IMR-90 (cell line): ENCODE measurements at regions not wholly inside any gene's neighbourhood (a gene's known extent, or its start where the extent isn't known, plus 50 kb on each side); places are given as distances from the start of the nearest gene placed in this dataset.

ENCODE experiments used
- ATAC-seq: fragments of 200-7000 bp; cut with Tn5 transposase; 2 replicates; pipeline ENCODE4 v1.9.1; 2020; ENCODE audit warnings: low read depth, mild to moderate bottlenecking, moderate library complexity
- BruUV-seq: library from RNA; stranded (reverse); fragments of 400-500 nt; replicated peaks from 2 replicates; lab custom pipeline; 2021; lab: Mats Ljungman, UMichigan
- CTCF ChIA-PET: fragments of 300-600 bp; formaldehyde crosslinking; extraction: SDS; loops from one replicate; lab custom pipeline; 2021; ENCODE audit warnings: antibody characterized with exemption; lab: Yijun Ruan, JAX
- POLR2A ChIA-PET: fragments of 300-600 bp; sonication (Branson Sonifier 250); formaldehyde crosslinking; loops from one replicate; lab custom pipeline; 2022; ENCODE audit warnings: antibody characterized with exemption; ENCODE audit not compliant: unreplicated experiment; lab: Charles Lee
- DNase-seq: peaks from one replicate; pipeline ENCODE4 v3.0.0; 2013
- H2AFZ ChIP-seq: replicated peaks from 2 replicates; pipeline ENCODE3; 2013; ENCODE audit warnings: low read length, mild to moderate bottlenecking; ENCODE audit not compliant: poor library complexity
- H2AK5ac ChIP-seq: 2 replicates; pipeline ENCODE4 v1.6.1; 2013; ENCODE audit warnings: low read depth, low read length, inconsistent platforms
- H2AK9ac ChIP-seq: replicated peaks from 2 replicates; pipeline ENCODE3; 2013; ENCODE audit warnings: mild to moderate bottlenecking, low read depth, low read length, moderate library complexity; ENCODE audit not compliant: poor library complexity
- H2BK120ac ChIP-seq: 2 replicates; pipeline ENCODE4 v1.6.1; 2013; ENCODE audit warnings: low read depth, low read length, inconsistent platforms
- H2BK15ac ChIP-seq: 3 replicates; pipeline ENCODE4 v1.6.1; 2013; ENCODE audit warnings: low read depth, low read length, inconsistent platforms
- H2BK20ac ChIP-seq: 2 replicates; pipeline ENCODE4 v1.6.1; 2013; ENCODE audit warnings: low read depth, mild to moderate bottlenecking, inconsistent platforms, low read length, moderate library complexity
- H2BK5ac ChIP-seq: 2 replicates; pipeline ENCODE4 v1.6.1; 2013; ENCODE audit warnings: mild to moderate bottlenecking, low read depth, low read length, inconsistent platforms; ENCODE audit not compliant: poor library complexity, severe bottlenecking
- H3K14ac ChIP-seq: replicated peaks from 2 replicates; pipeline ENCODE4 v1.6.1; 2013; ENCODE audit warnings: low read depth, low read length, inconsistent platforms
- H3K18ac ChIP-seq: 2 replicates; pipeline ENCODE4 v1.6.1; 2013; ENCODE audit warnings: low read depth, low read length, control low read depth
- H3K23ac ChIP-seq: 2 replicates; pipeline ENCODE4 v1.6.1; 2013; ENCODE audit warnings: low read depth, low read length, inconsistent platforms
- H3K27ac ChIP-seq: 2 replicates; pipeline ENCODE4 v1.5.1; 2013; ENCODE audit warnings: mild to moderate bottlenecking, control low read depth, low read length; ENCODE audit not compliant: insufficient read depth
- H3K27me3 ChIP-seq: 2 replicates; pipeline ENCODE4 v1.6.1; 2013; ENCODE audit warnings: low read length; ENCODE audit not compliant: control insufficient read depth, insufficient read depth
- H3K36me3 ChIP-seq: 2 replicates; pipeline ENCODE4 v1.6.1; 2013; ENCODE audit warnings: low read length, mixed read lengths; ENCODE audit not compliant: control insufficient read depth, insufficient read depth
- H3K4ac ChIP-seq: 2 replicates; pipeline ENCODE4 v1.6.1; 2013; ENCODE audit warnings: low read depth, low read length, inconsistent platforms
- H3K4me1 ChIP-seq: 2 replicates; pipeline ENCODE4 v1.6.1; 2013; ENCODE audit warnings: low read length, mixed read lengths; ENCODE audit not compliant: control insufficient read depth, insufficient read depth
- H3K4me2 ChIP-seq: 2 replicates; pipeline ENCODE4 v1.6.1; 2013; ENCODE audit warnings: low read depth, mild to moderate bottlenecking, control low read depth, low read length, moderate library complexity
- H3K4me3 ChIP-seq: 2 replicates; pipeline ENCODE4 v1.5.1; 2013; ENCODE audit warnings: low read depth, mild to moderate bottlenecking, control low read depth, low read length, moderate library complexity; ENCODE audit not compliant: insufficient read depth
- H3K56ac ChIP-seq: 2 replicates; pipeline ENCODE4 v1.6.1; 2013; ENCODE audit warnings: low read length, inconsistent platforms; ENCODE audit not compliant: insufficient read depth; ENCODE audit errors: extremely low read depth
- H3K79me1 ChIP-seq, 2 experiments: 2 replicates each; pipeline ENCODE4 v1.6.1; 2013; ENCODE audit warnings: low read length in 2 of 2, inconsistent platforms in 1 of 2, low read depth in 1 of 2
- H3K9ac ChIP-seq: 2 replicates; pipeline ENCODE4 v1.6.1; 2013; ENCODE audit warnings: low read depth, low read length, control low read depth
- H3K9me1 ChIP-seq: 2 replicates; pipeline ENCODE4 v1.6.1; 2013; ENCODE audit warnings: low read length, inconsistent platforms; ENCODE audit not compliant: insufficient read depth
- H3K9me3 ChIP-seq: 2 replicates; pipeline ENCODE4 v1.6.1; 2013; ENCODE audit warnings: low read length; ENCODE audit not compliant: control insufficient read depth, insufficient read depth
- H4K20me1 ChIP-seq: 2 replicates; pipeline ENCODE4 v1.6.1; 2013; ENCODE audit warnings: low read length, inconsistent platforms; ENCODE audit not compliant: insufficient read depth
- H4K5ac ChIP-seq: 2 replicates; pipeline ENCODE4 v1.6.1; 2013; ENCODE audit warnings: mild to moderate bottlenecking, low read depth, low read length, control low read depth
- H4K8ac ChIP-seq, 2 experiments: 2 replicates each; pipeline ENCODE4 v1.6.1; 2013; ENCODE audit warnings: low read depth in 2 of 2, low read length in 2 of 2, control low read depth in 1 of 2, inconsistent platforms in 1 of 2
- H4K91ac ChIP-seq: 2 replicates; pipeline ENCODE4 v1.6.1; 2013; ENCODE audit warnings: low read depth, low read length, inconsistent platforms; ENCODE audit not compliant: insufficient read depth
- RAD21 ChIP-seq: IDR thresholded peaks from 2 replicates; pipeline ENCODE4 v1.6.1; 2012; ENCODE audit warnings: low read length, improper control_type of control experiment
- WGBS, 2 experiments: methylation state at CpG; one replicate each; pipeline versions ENCODE4 v1.1.5 to v1.1.7; 2013; ENCODE audit warnings: missing lambda C conversion rate in 2 of 2; ENCODE audit not compliant: insufficient read length in 1 of 2; ENCODE audit errors: extremely low coverage in 2 of 2; 5-methylcytosine and 5-hydroxymethylcytosine counted together
- dilution Hi-C: fragments of 300-500 bp; cut with HindIII; formaldehyde crosslinking; loops from one replicate; pipeline ENCODE4 v1.14.3; 2018; ENCODE audit warnings: low sequenced_read_pairs; ENCODE audit not compliant: unreplicated experiment
- in situ Hi-C: fragments of 300-500 bp; cut with MboI; formaldehyde crosslinking; loops from 3 replicates; pipeline ENCODE4 v1.14.3; 2019; ENCODE audit warnings: low sequenced_read_pairs, inconsistent platforms, mixed read lengths
- intact Hi-C: fragments of 100-400 bp; cut with micrococcal nuclease; formaldehyde crosslinking; loops from 2 replicates; pipeline ENCODE4 v1.10.0; 2022

DNA sequence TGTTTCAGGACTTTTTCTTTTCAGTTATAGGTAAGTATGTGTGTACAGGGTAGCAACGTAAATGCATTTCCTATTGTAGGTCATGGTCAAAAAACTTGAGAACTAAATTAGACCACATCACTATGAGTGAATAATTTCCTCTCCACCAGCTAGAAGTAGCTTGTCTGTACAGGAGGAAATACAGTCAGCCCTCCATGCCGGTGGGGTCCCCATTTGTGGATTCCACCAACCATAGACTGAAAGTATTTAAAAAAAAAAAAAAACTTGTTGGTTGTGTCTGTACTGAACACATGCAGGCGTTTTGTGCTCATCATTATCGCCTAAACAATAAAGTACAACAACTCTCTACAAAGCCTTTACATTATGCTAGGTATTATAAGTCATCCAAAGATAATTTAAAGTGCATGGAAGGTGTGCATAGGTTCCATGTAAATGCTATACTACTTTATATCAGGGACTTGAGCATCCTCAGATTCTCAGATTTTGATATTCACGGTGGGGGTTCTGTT lies 94.2 kb upstream of the NDUFV2 start:
- no TSS peak for BruUV-seq
- Histone ChIP-seq H2BK120ac (no peak overlapping the region), H3K9me1 (no peaks in the 10 kb centered on the region), H2BK15ac (no peak overlapping the region), H2AK9ac (no peak overlapping the region), H4K91ac (no peak overlapping the region), H3K4me2 (no peak overlapping the region), H2BK20ac (no peak overlapping the region), H3K56ac (no peak overlapping the region), H3K9ac (no peak overlapping the region), H3K9me3 (no peaks in the 10 kb centered on the region), H2AFZ (no peak overlapping the region), H2BK5ac (no peak overlapping the region), H2AK5ac (no peak overlapping the region), H3K4ac (no peak overlapping the region), H4K8ac (no peak overlapping the region), H3K23ac (no peak overlapping the region), H4K20me1 (no peaks in the 10 kb centered on the region), H3K4me3 (no peak overlapping the region), H3K18ac (no peak overlapping the region), H3K4me1 (no peaks in the 10 kb centered on the region), H3K14ac (no peak overlapping the region), H3K36me3 (no peaks in the 10 kb centered on the region), H3K79me1 (no peaks in the 10 kb centered on the region), H4K5ac (no peak overlapping the region), H3K27ac (no peak overlapping the region), H3K27me3 (no peaks in the 10 kb centered on the region)
- dilution Hi-C loops = no loop called here
- TF ChIP-seq RAD21 = no peak
- in situ Hi-C loops = no loop called here
- no CpG with 5 or more reads among the region's 5 CpGs for WGBS, 2 experiments
- DNase-seq (no peak), ATAC-seq (no peak)
- CTCF ChIA-PET = interaction anchor here (1.1 kb wide), 1 partner anchor 292 kb away, joined by 3 read pairs; no protein-coding TSS in a partner anchor
- POLR2A ChIA-PET = no interaction called here
- intact Hi-C loops = no loop called here
